ENCODE measurements at regions not wholly inside any gene's neighbourhood (a gene's known extent, or its start where the extent isn't known, plus 50 kb on each side); places are given as distances from the start of the nearest gene placed in this dataset.

GRCh38 chr1:216836316-216836715, 113.1 kb upstream of the ESRRG start:
- no peak for ATAC-seq (ENCODE audit: low FRiP score)
- TF ChIP-seq, protein P1, sequence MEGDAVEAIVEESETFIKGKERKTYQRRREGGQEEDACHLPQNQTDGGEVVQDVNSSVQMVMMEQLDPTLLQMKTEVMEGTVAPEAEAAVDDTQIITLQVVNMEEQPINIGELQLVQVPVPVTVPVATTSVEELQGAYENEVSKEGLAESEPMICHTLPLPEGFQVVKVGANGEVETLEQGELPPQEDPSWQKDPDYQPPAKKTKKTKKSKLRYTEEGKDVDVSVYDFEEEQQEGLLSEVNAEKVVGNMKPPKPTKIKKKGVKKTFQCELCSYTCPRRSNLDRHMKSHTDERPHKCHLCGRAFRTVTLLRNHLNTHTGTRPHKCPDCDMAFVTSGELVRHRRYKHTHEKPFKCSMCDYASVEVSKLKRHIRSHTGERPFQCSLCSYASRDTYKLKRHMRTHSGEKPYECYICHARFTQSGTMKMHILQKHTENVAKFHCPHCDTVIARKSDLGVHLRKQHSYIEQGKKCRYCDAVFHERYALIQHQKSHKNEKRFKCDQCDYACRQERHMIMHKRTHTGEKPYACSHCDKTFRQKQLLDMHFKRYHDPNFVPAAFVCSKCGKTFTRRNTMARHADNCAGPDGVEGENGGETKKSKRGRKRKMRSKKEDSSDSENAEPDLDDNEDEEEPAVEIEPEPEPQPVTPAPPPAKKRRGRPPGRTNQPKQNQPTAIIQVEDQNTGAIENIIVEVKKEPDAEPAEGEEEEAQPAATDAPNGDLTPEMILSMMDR (IDR thresholded peaks at IDR 0.05), result no peak
- DNase-seq (ENCODE audit: low spot score), result no peak

DNA sequence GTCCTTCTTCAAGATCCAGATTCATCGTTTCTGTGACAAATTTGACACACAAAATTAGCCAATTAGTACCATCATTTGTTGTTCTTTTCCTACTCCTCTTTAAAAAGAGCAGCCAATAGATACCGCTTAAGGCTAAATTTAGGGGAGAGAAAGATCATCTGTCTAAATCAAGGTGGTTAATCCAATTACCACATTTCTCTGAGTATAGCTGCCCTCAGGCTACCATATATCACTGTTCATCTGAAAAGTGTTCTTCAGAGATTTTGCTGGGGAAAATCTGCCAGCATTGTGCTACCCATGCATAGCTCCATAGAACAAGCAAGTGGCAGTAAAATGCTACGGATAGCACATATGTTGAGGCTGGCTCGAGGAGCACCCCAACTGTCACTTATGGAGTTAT, 110.3 kb upstream of the ESRRG start:
- TF ChIP-seq, protein P1 (IDR thresholded peaks at IDR 0.05), result no peak
- ATAC-seq (ENCODE audit: low FRiP score), result no peak
- DNase-seq (ENCODE audit: low spot score), result no peak

DNA sequence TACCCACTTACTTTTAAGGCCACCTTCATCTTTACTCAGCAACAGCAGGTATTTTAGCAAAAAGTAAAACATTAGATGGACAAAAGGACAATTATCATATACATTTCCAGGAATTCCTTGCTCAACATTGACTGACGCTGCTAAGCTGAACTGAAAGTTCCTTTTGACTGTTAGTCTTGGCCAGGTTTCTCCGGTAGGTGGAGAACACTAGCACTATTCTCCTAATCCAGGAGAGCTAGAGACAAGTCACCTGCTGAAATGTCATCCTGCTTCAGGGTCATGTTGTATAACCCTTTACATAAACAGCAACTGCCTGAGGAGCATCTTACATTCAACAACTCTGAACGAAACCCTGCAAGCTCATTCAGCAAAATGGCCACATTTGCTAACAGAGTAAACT, 109.0 kb upstream of the ESRRG start:
- no peak for DNase-seq (ENCODE audit: low spot score)
- ATAC-seq (ENCODE audit: low FRiP score), result no peak
- TF ChIP-seq, protein P1 (IDR thresholded peaks at IDR 0.05), result no peak

GRCh38 chr1:216830424-216831210, 107.4 kb upstream of the ESRRG start:
- TF ChIP-seq, protein P1 (IDR thresholded peaks at IDR 0.05), result no peak
- no peak for ATAC-seq (ENCODE audit: low FRiP score)
- no peak for DNase-seq (ENCODE audit: low spot score)

- ATAC-seq (ENCODE audit: low FRiP score) (no peak), DNase-seq (ENCODE audit: low spot score) (no peak)
- TF ChIP-seq, protein P1 (IDR thresholded peaks at IDR 0.05), result no peak
Measured at GRCh38 chr1:216827251-216827650, 104.0 kb upstream of the ESRRG start.

- no peak for ATAC-seq (ENCODE audit: low FRiP score)
- DNase-seq (ENCODE audit: low spot score), result no peak
- TF ChIP-seq, protein P1 (IDR thresholded peaks at IDR 0.05), result no peak
Measured at GRCh38 chr1:216826646-216827045, 103.4 kb upstream of the ESRRG start.

DNA sequence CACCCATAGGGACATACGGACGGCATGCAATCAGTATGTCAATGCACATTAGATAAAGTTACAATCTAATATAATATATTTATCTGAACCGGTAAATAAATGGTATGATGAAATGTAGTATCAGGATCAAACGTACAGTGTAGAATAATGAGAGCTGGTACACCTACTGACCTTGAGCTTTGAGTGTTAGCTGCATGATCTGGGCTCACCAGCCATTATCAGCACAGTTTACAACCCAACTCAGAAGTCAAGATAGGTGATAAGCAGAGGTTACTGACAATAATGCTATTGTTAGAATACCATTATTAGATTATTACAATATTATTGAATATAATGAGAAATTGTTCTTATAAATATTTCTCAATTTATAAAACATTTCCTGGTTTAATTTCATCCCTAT, 103.0 kb upstream of the ESRRG start:
- ATAC-seq (ENCODE audit: low FRiP score) (no peak), DNase-seq (ENCODE audit: low spot score) (no peak)
- TF ChIP-seq, protein P1 (IDR thresholded peaks at IDR 0.05), result no peak

All from omental fat pad (tissue), 3 donors.